DND-41 (cell line): ENCODE measurements at regions not wholly inside any gene's neighbourhood (a gene's known extent, or its start where the extent isn't known, plus 50 kb on each side); places are given as distances from the start of the nearest gene placed in this dataset.
"Not testable (repeated sequence)": the region's sequence is repeated elsewhere in the genome, so short reads cannot be mapped to it uniquely, and the experiment has no call there.

ENCODE experiments used
- ATAC-seq: fragments of 200-7000 bp; cut with Tn5 transposase; 3 replicates; pipeline ENCODE4 v1.9.1; 2021; ENCODE audit warnings: low read depth; ENCODE audit not compliant: insufficient read depth
- DNase-seq: peaks from one replicate; pipeline ENCODE4 v3.0.0-alpha.2; 2020
- H2AFZ ChIP-seq: 2 replicates; pipeline ENCODE4 v1.6.0; 2012; ENCODE audit warnings: low read depth, low read length
- H3K27ac ChIP-seq: 2 replicates; pipeline ENCODE4 v1.5.1; 2012; ENCODE audit warnings: low read length, inconsistent platforms
- H3K27me3 ChIP-seq: fragments of 200-600 bp; sonication (generic); 2 replicates; pipeline ENCODE4 v1.6.0; 2012; ENCODE audit warnings: low read length, mild to moderate bottlenecking, inconsistent platforms; ENCODE audit not compliant: insufficient read depth, poor library complexity
- H3K36me3 ChIP-seq: 2 replicates; pipeline ENCODE4 v1.5.1; 2012; ENCODE audit warnings: low read length, inconsistent platforms; ENCODE audit not compliant: insufficient read depth
- H3K4me1 ChIP-seq: 2 replicates; pipeline ENCODE4 v1.5.1; 2012; ENCODE audit warnings: mild to moderate bottlenecking, low read length; ENCODE audit not compliant: insufficient read depth
- H3K4me2 ChIP-seq: 2 replicates; pipeline ENCODE4 v1.6.0; 2012; ENCODE audit warnings: mild to moderate bottlenecking, moderate library complexity, low read length, inconsistent platforms; ENCODE audit not compliant: insufficient read depth
- H3K4me3 ChIP-seq, 2 experiments: fragments of 200-600 bp in 1 of 2; shearing (Covaris generic) in 1 of 2; 2 replicates each; pipeline ENCODE4 v1.5.1; 2012 to 2016; ENCODE audit warnings: inconsistent platforms in 2 of 2, low read length in 2 of 2, mild to moderate bottlenecking in 2 of 2, low read depth in 1 of 2, moderate library complexity in 1 of 2
- H3K79me2 ChIP-seq: 2 replicates; pipeline ENCODE4 v1.6.0; 2012; ENCODE audit warnings: low read length, inconsistent platforms; ENCODE audit not compliant: insufficient read depth
- H3K9ac ChIP-seq: 2 replicates; pipeline ENCODE4 v1.6.0; 2012; ENCODE audit warnings: low read depth, mild to moderate bottlenecking, inconsistent platforms, low read length, moderate library complexity
- H3K9me3 ChIP-seq: 2 replicates; pipeline ENCODE4 v1.5.1; 2012; ENCODE audit warnings: low read length, moderate library complexity, mild to moderate bottlenecking, inconsistent platforms; ENCODE audit not compliant: insufficient read depth, severe bottlenecking
- H4K20me1 ChIP-seq: 2 replicates; pipeline ENCODE4 v1.6.0; 2012; ENCODE audit warnings: low read length; ENCODE audit not compliant: insufficient read depth
- EZH2 ChIP-seq: IDR thresholded peaks from 3 replicates; pipeline ENCODE4 v1.6.1; 2012; ENCODE audit warnings: borderline replicate concordance, low read depth, mild to moderate bottlenecking, moderate library complexity, low read length, inconsistent platforms; ENCODE audit not compliant: severe bottlenecking
- TF ChIP-seq, protein P1 (sequence below): IDR thresholded peaks from 2 replicates; pipeline ENCODE4 v1.5.1; 2012; ENCODE audit warnings: borderline replicate concordance, low read length, moderate library complexity, mild to moderate bottlenecking; ENCODE audit not compliant: poor library complexity, severe bottlenecking; ENCODE audit errors: extremely low read depth

DNA sequence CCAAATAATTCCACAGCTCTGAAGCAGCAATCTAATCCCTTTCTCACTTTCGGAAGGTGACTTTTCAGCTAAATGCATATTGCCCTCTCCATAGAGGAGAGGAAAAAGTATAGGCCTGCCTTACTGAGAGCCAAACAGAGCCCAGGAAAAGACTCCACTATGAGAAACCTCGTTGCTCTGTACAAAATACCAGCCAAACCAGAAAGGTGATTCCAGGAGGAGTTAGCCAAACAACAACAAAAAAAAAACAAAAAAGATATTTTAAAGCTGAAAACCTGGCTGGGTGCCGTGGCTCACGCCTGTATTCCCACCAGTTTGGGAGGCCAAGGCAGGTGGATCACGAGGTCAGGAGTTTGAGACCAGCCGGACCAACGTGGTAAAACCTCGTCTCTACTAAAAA, 70.5 kb downstream of the HOXA1 start:
- Histone ChIP-seq H3K79me2 (no peaks in the 10 kb centered on the region), H4K20me1 (no peaks in the 10 kb centered on the region), H3K9me3 (no peaks in the 10 kb centered on the region), H2AFZ (no peak overlapping the region), H3K9ac (no peak overlapping the region), H3K4me1 (no peaks in the 10 kb centered on the region), H3K4me3 (no peak overlapping the region), H3K36me3 (no peaks in the 10 kb centered on the region), H3K4me2 (no peak overlapping the region), H3K27ac (no peak overlapping the region), H3K27me3 (peaks cover 7% of the 10 kb centered on the region)
- TF ChIP-seq EZH2: no peak
- TF ChIP-seq, protein P1, sequence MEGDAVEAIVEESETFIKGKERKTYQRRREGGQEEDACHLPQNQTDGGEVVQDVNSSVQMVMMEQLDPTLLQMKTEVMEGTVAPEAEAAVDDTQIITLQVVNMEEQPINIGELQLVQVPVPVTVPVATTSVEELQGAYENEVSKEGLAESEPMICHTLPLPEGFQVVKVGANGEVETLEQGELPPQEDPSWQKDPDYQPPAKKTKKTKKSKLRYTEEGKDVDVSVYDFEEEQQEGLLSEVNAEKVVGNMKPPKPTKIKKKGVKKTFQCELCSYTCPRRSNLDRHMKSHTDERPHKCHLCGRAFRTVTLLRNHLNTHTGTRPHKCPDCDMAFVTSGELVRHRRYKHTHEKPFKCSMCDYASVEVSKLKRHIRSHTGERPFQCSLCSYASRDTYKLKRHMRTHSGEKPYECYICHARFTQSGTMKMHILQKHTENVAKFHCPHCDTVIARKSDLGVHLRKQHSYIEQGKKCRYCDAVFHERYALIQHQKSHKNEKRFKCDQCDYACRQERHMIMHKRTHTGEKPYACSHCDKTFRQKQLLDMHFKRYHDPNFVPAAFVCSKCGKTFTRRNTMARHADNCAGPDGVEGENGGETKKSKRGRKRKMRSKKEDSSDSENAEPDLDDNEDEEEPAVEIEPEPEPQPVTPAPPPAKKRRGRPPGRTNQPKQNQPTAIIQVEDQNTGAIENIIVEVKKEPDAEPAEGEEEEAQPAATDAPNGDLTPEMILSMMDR: no peak
- DNase-seq: no peak
- no peak for ATAC-seq

GRCh38 chr7:27010068-27010467, 85.7 kb downstream of the HOXA1 start:
- Histone ChIP-seq H3K4me3 (no peak overlapping the region), H3K27me3 (no peaks in the 10 kb centered on the region), H3K4me1 (no peaks in the 10 kb centered on the region), H3K9me3 (peaks cover 9% of the 10 kb centered on the region), H3K27ac (no peak overlapping the region), H3K4me2 (no peak overlapping the region), H3K9ac (no peak overlapping the region), H3K79me2 (no peaks in the 10 kb centered on the region), H2AFZ (no peak overlapping the region), H4K20me1 (no peaks in the 10 kb centered on the region), H3K36me3 (no peaks in the 10 kb centered on the region)
- DNase-seq (no peak), ATAC-seq (no peak)
- no peak for TF ChIP-seq EZH2
- TF ChIP-seq, protein P1: no peak

GRCh38 chr7:27000496-27000895, 95.3 kb downstream of the HOXA1 start:
- Histone ChIP-seq H4K20me1 (no peaks in the 10 kb centered on the region), H3K9me3 (no peaks in the 10 kb centered on the region), H3K9ac (no peak overlapping the region), H3K27me3 (no peaks in the 10 kb centered on the region), H3K4me3 (no peak overlapping the region), H2AFZ (no peak overlapping the region), H3K4me2 (no peak overlapping the region), H3K27ac (no peak overlapping the region), H3K4me1 (no peaks in the 10 kb centered on the region), H3K79me2 (no peaks in the 10 kb centered on the region), H3K36me3 (no peaks in the 10 kb centered on the region)
- ATAC-seq (no peak), DNase-seq (no peak)
- TF ChIP-seq, protein P1: no peak
- TF ChIP-seq EZH2: no peak

DNA sequence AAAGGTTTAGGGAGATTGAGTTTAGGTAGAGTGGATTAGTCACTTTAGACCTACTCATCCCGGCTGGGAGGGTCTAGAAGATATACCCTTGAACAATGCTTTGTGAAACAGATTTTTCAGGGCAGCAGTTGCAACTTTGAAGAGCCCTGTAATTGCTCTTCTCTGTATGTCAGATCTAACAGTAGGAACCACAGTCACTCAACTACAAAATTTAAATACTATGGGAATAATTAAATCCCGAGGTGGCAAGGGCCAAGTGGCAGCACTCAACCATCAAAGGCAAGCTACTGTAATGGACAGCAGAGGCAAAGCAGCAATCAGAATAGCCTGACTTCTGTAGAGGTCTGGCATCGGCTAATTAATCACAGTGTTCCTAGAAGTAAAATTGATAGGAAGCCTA, 97.5 kb downstream of the HOXA1 start:
- H2AFZ ChIP-seq, H3K9ac ChIP-seq, ATAC-seq, H3K4me2 ChIP-seq, H3K4me3 ChIP-seq, H3K4me1 ChIP-seq, H3K9me3 ChIP-seq, H3K36me3 ChIP-seq, H4K20me1 ChIP-seq, H3K27me3 ChIP-seq, H3K27ac ChIP-seq, DNase-seq, H3K79me2 ChIP-seq: not testable (repeated sequence)
